ENCODE measurements at regions not wholly inside any gene's neighbourhood (a gene's known extent, or its start where the extent isn't known, plus 50 kb on each side); places are given as distances from the start of the nearest gene placed in this dataset.

- CTCF ChIA-PET, result no interaction called here
- no peak for DNase-seq
- H3K9me3 Mint-ChIP-seq, result no peaks in the 10 kb centered on the region
- no peak overlapping the region for H3K4me3 Mint-ChIP-seq
- POLR2A ChIA-PET, result no interaction called here
- no peak overlapping the region for H3K27ac Mint-ChIP-seq
- H3K27me3 Mint-ChIP-seq, result no peaks in the 10 kb centered on the region
- no peaks in the 10 kb centered on the region for H3K4me1 Mint-ChIP-seq
- no peaks in the 10 kb centered on the region for H3K36me3 Mint-ChIP-seq (ENCODE audit: low read depth)
Measured at GRCh38 chr2:166545473-166545872, 51.4 kb upstream of the SCN7A start.
